Thyroid gland (tissue), 4 donors: ENCODE measurements at regions not wholly inside any gene's neighbourhood (a gene's known extent, or its start where the extent isn't known, plus 50 kb on each side); places are given as distances from the start of the nearest gene placed in this dataset.

ENCODE experiments used
- DNase-seq, 2 donors: peaks; one replicate each; pipeline ENCODE4 v3.0.0-alpha.2; 2019
- H3K27ac ChIP-seq, 3 donors: fragments of 200-600 bp; sonication (generic); 1 replicate in 2 of 3; 2 replicates in 1 of 3; pipeline ENCODE4 v1.5.1; 2016 to 2019; ENCODE audit warnings: mild to moderate bottlenecking in 1 of 3, moderate library complexity in 1 of 3
- H3K27me3 ChIP-seq: fragments of 200-600 bp; sonication (generic); one replicate; pipeline ENCODE4 v1.5.1; 2019
- H3K36me3 ChIP-seq, 2 donors: fragments of 200-600 bp; sonication (generic); one replicate each; pipeline ENCODE4 v1.5.1; 2016 to 2019
- H3K4me1 ChIP-seq, 2 donors: fragments of 200-600 bp; sonication (generic); one replicate each; pipeline ENCODE4 v1.5.1; 2017 to 2019
- H3K4me3 ChIP-seq, 3 donors: fragments of 200-600 bp; sonication (generic); replicated peaks in 1 of 3; 1 replicate in 2 of 3; 2 replicates in 1 of 3; pipeline ENCODE4 v1.5.1; 2016; ENCODE audit warnings: mild to moderate bottlenecking in 1 of 3
- H3K9me3 ChIP-seq: fragments of 200-600 bp; sonication (generic); one replicate; pipeline ENCODE4 v1.5.1; 2017
- CTCF ChIP-seq, 6 experiments: fragments of 200-600 bp in 3 of 6; fragments of 450-650 bp in 3 of 6; sonication (generic) in 3 of 6; IDR thresholded peaks; one replicate each; pipeline ENCODE4 v1.5.1; 2016 to 2019; ENCODE audit warnings: antibody characterized with exemption in 6 of 6, mild to moderate bottlenecking in 2 of 6, inconsistent platforms in 1 of 6, moderate library complexity in 1 of 6
- POLR2A ChIP-seq, 2 donors: fragments of 450-650 bp; IDR thresholded peaks; one replicate each; pipeline ENCODE4 v1.6.1; 2017; ENCODE audit warnings: antibody characterized with exemption in 2 of 2, mild to moderate bottlenecking in 2 of 2, moderate library complexity in 1 of 2
- WGBS, 2 donors: methylation state at CpG; one replicate each; pipeline ENCODE4 v1.1.5; 2017; 5-methylcytosine and 5-hydroxymethylcytosine counted together
- intact Hi-C: fragments of 100-400 bp; cut with DNase I; formaldehyde crosslinking; loops from one replicate; pipeline ENCODE4 v1.15.1; 2023

GRCh38 chr5:40017918-40018317 lies 593.1 kb upstream of the DAB2 start:
- Histone ChIP-seq H3K36me3 (no peaks in the 10 kb centered on the region), H3K9me3 (no peaks in the 10 kb centered on the region), H3K4me1 (no peaks in the 10 kb centered on the region), H3K4me3 (no peak overlapping the region), H3K27me3 (no peaks in the 10 kb centered on the region), H3K27ac (no peak overlapping the region)
- intact Hi-C loops: no loop called here
- TF ChIP-seq CTCF (IDR thresholded peaks at IDR 0.05) (no peak), POLR2A (IDR thresholded peaks at IDR 0.05) (no peak)
- no peak for DNase-seq
- 90 to 96% methylated on average over 2 to 3 of the region's 3 CpGs for WGBS, 2 donors

- TF ChIP-seq CTCF (IDR thresholded peaks at IDR 0.05) (no peak), POLR2A (IDR thresholded peaks at IDR 0.05) (no peak)
- Histone ChIP-seq H3K27me3 (no peaks in the 10 kb centered on the region), H3K9me3 (no peaks in the 10 kb centered on the region), H3K36me3 (no peaks in the 10 kb centered on the region), H3K4me1 (no peaks in the 10 kb centered on the region), H3K4me3 (no peak overlapping the region), H3K27ac (no peak overlapping the region)
- no peak for DNase-seq
- WGBS, 2 donors: 95 to 100% methylated on average over 1 of the region's 1 CpG
- intact Hi-C loops: no loop called here
These were observed 592.4 kb upstream of the DAB2 start for GRCh38 chr5:40017135-40017534.

DNA sequence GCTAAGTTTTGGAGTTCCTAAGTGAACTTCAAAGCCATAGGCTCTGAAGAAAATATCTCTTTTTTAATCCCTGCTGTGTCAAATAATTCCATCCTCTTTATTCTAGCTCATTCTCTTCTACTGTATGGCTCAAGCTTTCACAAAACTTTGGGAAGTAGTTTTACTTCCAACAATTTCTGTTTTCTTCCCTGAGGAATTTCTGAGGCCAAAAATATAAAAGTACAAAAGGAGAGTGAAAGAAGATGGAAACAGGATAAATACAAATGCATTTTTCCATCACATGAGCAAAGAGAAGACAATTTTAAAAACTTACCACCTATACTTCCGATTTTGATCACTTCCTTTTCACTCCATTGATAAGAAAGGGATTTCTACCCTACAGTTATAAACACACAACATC lies 585.7 kb upstream of the DAB2 start:
- Histone ChIP-seq H3K36me3 (no peaks in the 10 kb centered on the region), H3K4me1 (no peaks in the 10 kb centered on the region), H3K27ac (no peak overlapping the region), H3K9me3 (no peaks in the 10 kb centered on the region), H3K27me3 (no peaks in the 10 kb centered on the region), H3K4me3 (no peak overlapping the region)
- no peak for DNase-seq
- intact Hi-C loops: no loop called here
- WGBS, 2 donors: 0 to 83% methylated on average over 1 of the region's 1 CpG
- TF ChIP-seq POLR2A (IDR thresholded peaks at IDR 0.05) (no peak), CTCF (IDR thresholded peaks at IDR 0.05) (no peak)

DNA sequence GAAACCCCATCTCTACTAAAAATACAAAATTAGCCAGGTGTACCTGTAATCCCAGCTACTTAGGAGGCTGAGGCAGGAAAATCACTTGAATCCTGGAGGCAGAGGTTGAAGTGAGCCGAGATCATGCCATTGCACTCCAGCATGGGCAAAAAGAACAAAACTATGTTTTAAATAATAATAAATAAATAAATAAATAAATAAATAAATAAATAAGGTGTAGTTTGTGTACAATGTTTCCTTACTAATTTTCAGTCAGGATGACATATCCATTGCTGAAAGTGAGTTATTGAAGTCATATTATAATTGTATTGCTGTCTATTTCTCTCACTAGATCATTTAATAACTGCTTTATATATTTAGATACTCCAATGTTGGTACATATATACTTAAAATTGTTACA lies 581.5 kb upstream of the DAB2 start:
- intact Hi-C loops: no loop called here
- Histone ChIP-seq H3K36me3 (no peaks in the 10 kb centered on the region), H3K4me3 (no peak overlapping the region), H3K27ac (no peak overlapping the region), H3K4me1 (no peaks in the 10 kb centered on the region), H3K9me3 (no peaks in the 10 kb centered on the region), H3K27me3 (no peaks in the 10 kb centered on the region)
- DNase-seq: no peak
- TF ChIP-seq CTCF (IDR thresholded peaks at IDR 0.05) (no peak), POLR2A (IDR thresholded peaks at IDR 0.05) (no peak)
- 94 to 98% methylated on average over 1 of the region's 1 CpG for WGBS, 2 donors

DNA sequence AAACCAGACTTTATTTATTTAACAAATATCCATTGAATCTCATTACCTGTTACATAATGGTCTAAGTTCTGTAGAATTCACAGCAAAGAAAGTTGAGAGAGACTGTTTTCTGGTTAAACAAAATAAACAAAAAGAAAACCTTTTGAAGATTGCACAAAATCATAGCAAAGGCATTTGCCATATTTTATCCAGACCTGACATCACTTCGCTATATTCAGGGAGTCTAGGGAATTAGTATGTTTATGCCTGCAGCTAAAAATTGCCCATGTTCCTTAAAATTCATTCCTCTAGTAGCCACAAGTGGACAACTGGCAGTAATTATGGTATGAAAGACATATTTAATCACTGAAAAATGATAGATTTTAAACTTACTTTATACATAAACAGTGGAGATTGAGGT lies 577.0 kb upstream of the DAB2 start:
- Histone ChIP-seq H3K4me3 (no peak overlapping the region), H3K36me3 (no peaks in the 10 kb centered on the region), H3K9me3 (no peaks in the 10 kb centered on the region), H3K27me3 (no peaks in the 10 kb centered on the region), H3K4me1 (no peaks in the 10 kb centered on the region), H3K27ac (no peak overlapping the region)
- no peak for DNase-seq
- TF ChIP-seq CTCF (IDR thresholded peaks at IDR 0.05): no peak
- no peak for TF ChIP-seq POLR2A (IDR thresholded peaks at IDR 0.05)
- intact Hi-C loops: no loop called here
- WGBS, 2 donors: 84 to 86% methylated on average over 1 of the region's 1 CpG
